WTC11 (cell line): ENCODE measurements at regions not wholly inside any gene's neighbourhood (a gene's known extent, or its start where the extent isn't known, plus 50 kb on each side); places are given as distances from the start of the nearest gene placed in this dataset.

Source experiments
- ATF1 ChIP-seq: sonication (generic); formaldehyde crosslinking; IDR thresholded peaks from 2 replicates; pipeline ENCODE4 v1.8.1; 2023; ENCODE audit warnings: mild to moderate bottlenecking, moderate library complexity, missing genetic modification reagents
- CBFB ChIP-seq: sonication (generic); formaldehyde crosslinking; IDR thresholded peaks from 2 replicates; pipeline ENCODE4 v1.8.1; 2022; ENCODE audit warnings: mild to moderate bottlenecking, low read depth, missing genetic modification reagents
- CTCF ChIP-seq: fragments of 200-600 bp; IDR thresholded peaks from 2 replicates; pipeline ENCODE4 v1.8.0; 2022; ENCODE audit warnings: antibody characterized with exemption
- FOXJ3 ChIP-seq: sonication (generic); formaldehyde crosslinking; IDR thresholded peaks from 2 replicates; pipeline ENCODE4 v1.9.0; 2021; ENCODE audit warnings: missing genetic modification reagents, mild to moderate bottlenecking, borderline replicate concordance
- MAX ChIP-seq: sonication (generic); formaldehyde crosslinking; IDR thresholded peaks from 2 replicates; pipeline ENCODE4 v1.8.0; 2022; ENCODE audit warnings: mild to moderate bottlenecking, missing genetic modification reagents
- NR3C1 ChIP-seq: sonication (generic); formaldehyde crosslinking; conservative IDR thresholded peaks from 2 replicates; pipeline ENCODE4 v1.8.1; 2023; ENCODE audit warnings: low read depth, mild to moderate bottlenecking, missing genetic modification reagents
- PRRX2 ChIP-seq: fragments of 250-450 bp; sonication (Bioruptor Pico); IDR thresholded peaks from 2 replicates; pipeline ENCODE4 v1.8.0; 2021; ENCODE audit warnings: mild to moderate bottlenecking
- RELA ChIP-seq: sonication (generic); formaldehyde crosslinking; IDR thresholded peaks from 2 replicates; pipeline ENCODE4 v1.8.1; 2022; ENCODE audit warnings: missing genetic modification reagents, mild to moderate bottlenecking, borderline replicate concordance
- STAT6 ChIP-seq: sonication (generic); formaldehyde crosslinking; conservative IDR thresholded peaks from 2 replicates; pipeline ENCODE4 v1.8.1; 2023; ENCODE audit warnings: mild to moderate bottlenecking, low read depth, missing genetic modification reagents, moderate library complexity
- USF1 ChIP-seq: sonication (generic); formaldehyde crosslinking; IDR thresholded peaks from 2 replicates; pipeline ENCODE4 v1.8.0; 2022; ENCODE audit warnings: mild to moderate bottlenecking, missing genetic modification reagents
- ZNF138 ChIP-seq: sonication (generic); formaldehyde crosslinking; conservative IDR thresholded peaks from 2 replicates; pipeline ENCODE4 v1.8.1; 2022; ENCODE audit warnings: mild to moderate bottlenecking, moderate library complexity, missing genetic modification reagents
- ZNF671 ChIP-seq: fragments of 250-450 bp; sonication (Bioruptor Pico); IDR thresholded peaks from 2 replicates; pipeline ENCODE4 v1.8.0; 2021; ENCODE audit warnings: mild to moderate bottlenecking

- TF ChIP-seq USF1 (CRISPR knock-in tag) = no peak
- no peak for TF ChIP-seq CTCF
- no peak for TF ChIP-seq CBFB (CRISPR knock-in tag)
- no peak for TF ChIP-seq NR3C1 (CRISPR knock-in tag)
- TF ChIP-seq ATF1 (CRISPR knock-in tag) = no peak
- no peak for TF ChIP-seq ZNF671 (CRISPR knock-in tag)
- TF ChIP-seq FOXJ3 (CRISPR knock-in tag) = no peak
- no peak for TF ChIP-seq STAT6 (CRISPR knock-in tag)
- no peak for TF ChIP-seq MAX (CRISPR knock-in tag)
- TF ChIP-seq PRRX2 = no peak
- no peak for TF ChIP-seq ZNF138 (CRISPR knock-in tag)
- TF ChIP-seq RELA = no peak
Observed at GRCh38 chr1:95584315-95584714, 350.3 kb downstream of the RWDD3 start.
